ENCODE measurements at regions not wholly inside any gene's neighbourhood (a gene's known extent, or its start where the extent isn't known, plus 50 kb on each side); places are given as distances from the start of the nearest gene placed in this dataset.
"Not testable (repeated sequence)": the region's sequence is repeated elsewhere in the genome, so short reads cannot be mapped to it uniquely, and the experiment has no call there.

- DNase-seq, result no peak
- Histone ChIP-seq H3K27me3 (ENCODE audit: control insufficient read depth, insufficient read depth, low read length) (no peaks in the 10 kb centered on the region), H3K36me3 (replicated peaks; ENCODE audit: control insufficient read depth, insufficient read depth, low read length) (no peaks in the 10 kb centered on the region)
Observed at GRCh38 chr16:46519063-46519462, 102.1 kb downstream of the SHCBP1 start.

GRCh38 chr16:46496701-46497100, 124.5 kb downstream of the SHCBP1 start:
- no peak overlapping the region for H3K4me3 ChIP-seq (ENCODE audit: insufficient read depth, low read depth, low read length)
- H3K36me3 ChIP-seq (replicated peaks; ENCODE audit: control insufficient read depth, insufficient read depth, low read length), result no peaks in the 10 kb centered on the region
- DNase-seq, result no peak
- no peaks in the 10 kb centered on the region for H3K27me3 ChIP-seq (ENCODE audit: control insufficient read depth, insufficient read depth, low read length)

More at GRCh38 chr16:46519063-46519462, 102.1 kb downstream of the SHCBP1 start:
- no peak overlapping the region for H3K4me3 ChIP-seq (ENCODE audit: insufficient read depth, low read depth, low read length)

- no peak for DNase-seq
- Histone ChIP-seq H3K27me3 (ENCODE audit: control insufficient read depth, insufficient read depth, low read length) (no peaks in the 10 kb centered on the region), H3K4me3 (ENCODE audit: insufficient read depth, low read depth, low read length) (no peak overlapping the region), H3K36me3 (replicated peaks; ENCODE audit: control insufficient read depth, insufficient read depth, low read length) (no peaks in the 10 kb centered on the region)
Observed at GRCh38 chr16:46482895-46483294, 138.3 kb downstream of the SHCBP1 start.

GRCh38 chr16:46466239-46466638, 154.9 kb downstream of the SHCBP1 start:
- DNase-seq, result no peak
- Histone ChIP-seq H3K4me3 (ENCODE audit: insufficient read depth, low read depth, low read length) (no peak overlapping the region), H3K36me3 (replicated peaks; ENCODE audit: control insufficient read depth, insufficient read depth, low read length) (no peaks in the 10 kb centered on the region), H3K27me3 (ENCODE audit: control insufficient read depth, insufficient read depth, low read length) (no peaks in the 10 kb centered on the region)

GRCh38 chr16:46454801-46455200, 166.4 kb downstream of the SHCBP1 start:
- not testable (repeated sequence) for H3K4me3 ChIP-seq (ENCODE audit: insufficient read depth, low read depth, low read length); DNase-seq; H3K36me3 ChIP-seq (replicated peaks; ENCODE audit: control insufficient read depth, insufficient read depth, low read length)

GRCh38 chr16:46428108-46429061, 192.8 kb downstream of the SHCBP1 start:
- no peaks in the 10 kb centered on the region for H3K36me3 ChIP-seq (replicated peaks; ENCODE audit: control insufficient read depth, insufficient read depth, low read length)
- H3K27me3 ChIP-seq (ENCODE audit: control insufficient read depth, insufficient read depth, low read length), result no peaks in the 10 kb centered on the region
- no peak overlapping the region for H3K4me3 ChIP-seq (ENCODE audit: insufficient read depth, low read depth, low read length)
- peak; percentile 2 for DNase-seq

More at GRCh38 chr16:46454801-46455200, 166.4 kb downstream of the SHCBP1 start:
- H3K27me3 ChIP-seq (ENCODE audit: control insufficient read depth, insufficient read depth, low read length), result not testable (repeated sequence)

- H3K27me3 ChIP-seq (ENCODE audit: control insufficient read depth, insufficient read depth, low read length), result no peaks in the 10 kb centered on the region
- no peak overlapping the region for H3K4me3 ChIP-seq (ENCODE audit: insufficient read depth, low read depth, low read length)
- H3K36me3 ChIP-seq (replicated peaks; ENCODE audit: control insufficient read depth, insufficient read depth, low read length), result no peaks in the 10 kb centered on the region
- DNase-seq, result peak; percentile 2
Observed at GRCh38 chr16:46427340-46428107, 193.7 kb downstream of the SHCBP1 start.

- Histone ChIP-seq H3K4me3 (ENCODE audit: insufficient read depth, low read depth, low read length) (no peak overlapping the region), H3K27me3 (ENCODE audit: control insufficient read depth, insufficient read depth, low read length) (no peaks in the 10 kb centered on the region), H3K36me3 (replicated peaks; ENCODE audit: control insufficient read depth, insufficient read depth, low read length) (no peaks in the 10 kb centered on the region)
- DNase-seq, result no peak
Observed at GRCh38 chr16:46426336-46426735, 194.8 kb downstream of the SHCBP1 start.

- H3K4me3 ChIP-seq (ENCODE audit: insufficient read depth, low read depth, low read length), result no peak overlapping the region
- no peak for DNase-seq
- no peaks in the 10 kb centered on the region for H3K36me3 ChIP-seq (replicated peaks; ENCODE audit: control insufficient read depth, insufficient read depth, low read length)
- H3K27me3 ChIP-seq (ENCODE audit: control insufficient read depth, insufficient read depth, low read length), result no peaks in the 10 kb centered on the region
Observed at GRCh38 chr16:46404028-46404427, 217.2 kb downstream of the SHCBP1 start.

GRCh38 chr16:46398559-46398958, 222.6 kb downstream of the SHCBP1 start:
- H3K27me3 ChIP-seq (ENCODE audit: control insufficient read depth, insufficient read depth, low read length); DNase-seq; H3K4me3 ChIP-seq (ENCODE audit: insufficient read depth, low read depth, low read length); H3K36me3 ChIP-seq (replicated peaks; ENCODE audit: control insufficient read depth, insufficient read depth, low read length): not testable (repeated sequence)

- H3K27me3 ChIP-seq (ENCODE audit: control insufficient read depth, insufficient read depth, low read length); H3K4me3 ChIP-seq (ENCODE audit: insufficient read depth, low read depth, low read length); H3K36me3 ChIP-seq (replicated peaks; ENCODE audit: control insufficient read depth, insufficient read depth, low read length); DNase-seq: not testable (repeated sequence)
Observed at GRCh38 chr16:46396883-46397270, 224.3 kb downstream of the SHCBP1 start.

GRCh38 chr16:46396131-46396882, 224.9 kb downstream of the SHCBP1 start:
- not testable (repeated sequence) for H3K27me3 ChIP-seq (ENCODE audit: control insufficient read depth, insufficient read depth, low read length); DNase-seq; H3K4me3 ChIP-seq (ENCODE audit: insufficient read depth, low read depth, low read length); H3K36me3 ChIP-seq (replicated peaks; ENCODE audit: control insufficient read depth, insufficient read depth, low read length)

GRCh38 chr16:46395391-46395921, 225.7 kb downstream of the SHCBP1 start:
- not testable (repeated sequence) for H3K36me3 ChIP-seq (replicated peaks; ENCODE audit: control insufficient read depth, insufficient read depth, low read length); DNase-seq; H3K27me3 ChIP-seq (ENCODE audit: control insufficient read depth, insufficient read depth, low read length); H3K4me3 ChIP-seq (ENCODE audit: insufficient read depth, low read depth, low read length)

GRCh38 chr16:46394963-46395362, 226.2 kb downstream of the SHCBP1 start:
- H3K27me3 ChIP-seq (ENCODE audit: control insufficient read depth, insufficient read depth, low read length); H3K36me3 ChIP-seq (replicated peaks; ENCODE audit: control insufficient read depth, insufficient read depth, low read length); DNase-seq; H3K4me3 ChIP-seq (ENCODE audit: insufficient read depth, low read depth, low read length): not testable (repeated sequence)
